ENCODE measurements at regions not wholly inside any gene's neighbourhood (a gene's known extent, or its start where the extent isn't known, plus 50 kb on each side); places are given as distances from the start of the nearest gene placed in this dataset.
"Not testable (repeated sequence)": the region's sequence is repeated elsewhere in the genome, so short reads cannot be mapped to it uniquely, and the experiment has no call there.

DNA sequence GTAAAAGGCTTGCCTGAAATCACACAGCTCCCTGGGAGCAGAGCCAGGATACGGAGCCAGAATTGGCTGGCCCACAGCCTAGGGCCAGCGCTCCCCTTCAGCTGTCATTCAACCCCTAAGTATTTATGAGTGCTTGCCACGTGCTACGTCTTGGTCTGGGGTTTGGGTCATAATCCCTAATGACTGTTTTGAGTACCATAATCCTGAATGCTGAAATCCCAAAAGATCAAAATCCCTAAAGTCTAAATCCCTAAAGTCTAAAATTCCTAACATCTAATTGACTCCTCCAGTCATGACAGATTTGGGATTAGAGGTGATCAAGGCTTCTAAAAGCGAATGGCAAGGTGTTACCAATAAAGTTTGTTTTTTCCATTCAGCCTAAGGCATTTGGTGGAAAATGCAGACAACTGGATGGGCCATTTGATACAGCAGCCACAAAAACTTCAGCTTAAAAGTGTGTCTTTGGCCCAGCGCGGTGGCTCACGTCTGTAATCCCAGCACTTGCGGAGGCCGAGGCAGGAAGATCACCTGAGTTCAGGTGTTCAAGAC is 59.8 kb upstream of the PRR5 start:
- Histone ChIP-seq H3K4me3 (no peak overlapping the region), H3K9me3 (replicated peaks in 1 of 3) (no peaks in the 10 kb centered on the region), H3K27ac (no peak overlapping the region), H3K4me1 (replicated peaks in 1 of 2) (peaks cover 0 to 25% of the 10 kb centered on the region in 2 donors), H3K27me3 (peaks cover 7% of the 10 kb centered on the region), H3K36me3 (replicated peaks in 1 of 2) (no peaks in the 10 kb centered on the region)
- TF ChIP-seq, protein P1, sequence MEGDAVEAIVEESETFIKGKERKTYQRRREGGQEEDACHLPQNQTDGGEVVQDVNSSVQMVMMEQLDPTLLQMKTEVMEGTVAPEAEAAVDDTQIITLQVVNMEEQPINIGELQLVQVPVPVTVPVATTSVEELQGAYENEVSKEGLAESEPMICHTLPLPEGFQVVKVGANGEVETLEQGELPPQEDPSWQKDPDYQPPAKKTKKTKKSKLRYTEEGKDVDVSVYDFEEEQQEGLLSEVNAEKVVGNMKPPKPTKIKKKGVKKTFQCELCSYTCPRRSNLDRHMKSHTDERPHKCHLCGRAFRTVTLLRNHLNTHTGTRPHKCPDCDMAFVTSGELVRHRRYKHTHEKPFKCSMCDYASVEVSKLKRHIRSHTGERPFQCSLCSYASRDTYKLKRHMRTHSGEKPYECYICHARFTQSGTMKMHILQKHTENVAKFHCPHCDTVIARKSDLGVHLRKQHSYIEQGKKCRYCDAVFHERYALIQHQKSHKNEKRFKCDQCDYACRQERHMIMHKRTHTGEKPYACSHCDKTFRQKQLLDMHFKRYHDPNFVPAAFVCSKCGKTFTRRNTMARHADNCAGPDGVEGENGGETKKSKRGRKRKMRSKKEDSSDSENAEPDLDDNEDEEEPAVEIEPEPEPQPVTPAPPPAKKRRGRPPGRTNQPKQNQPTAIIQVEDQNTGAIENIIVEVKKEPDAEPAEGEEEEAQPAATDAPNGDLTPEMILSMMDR (IDR thresholded peaks at IDR 0.05) = no peak
- TF ChIP-seq POLR2A (IDR thresholded peaks at IDR 0.05) = no peak
- WGBS, 4 donors = 73 to 82% (median 78%) methylated on average over 8 to 10 of the region's 10 CpGs
- intact Hi-C loops (cut with DNase I) = no loop called here
- no peak for DNase-seq

- DNase-seq = no peak
- H3K27me3 ChIP-seq = peaks cover 7% of the 10 kb centered on the region
- H3K9me3 ChIP-seq (replicated peaks in 1 of 3) = no peaks in the 10 kb centered on the region
- no peak for TF ChIP-seq POLR2A (IDR thresholded peaks at IDR 0.05)
- TF ChIP-seq, protein P1 (IDR thresholded peaks at IDR 0.05) = no peak
- no peaks in the 10 kb centered on the region for H3K36me3 ChIP-seq (replicated peaks in 1 of 2)
- H3K4me3 ChIP-seq = no peak overlapping the region
- H3K4me1 ChIP-seq (replicated peaks in 1 of 2) = peaks cover 0 to 25% of the 10 kb centered on the region in 2 donors
- H3K27ac ChIP-seq = peak overlapping the region in 1 of 5 donors; percentile 65
- 68 to 74% (median 72%) methylated on average over 11 to 12 of the region's 12 CpGs for WGBS, 4 donors
- intact Hi-C loops (cut with DNase I) = no loop called here
Observed at GRCh38 chr22:44640618-44641155, 61.3 kb upstream of the PRR5 start.

DNA sequence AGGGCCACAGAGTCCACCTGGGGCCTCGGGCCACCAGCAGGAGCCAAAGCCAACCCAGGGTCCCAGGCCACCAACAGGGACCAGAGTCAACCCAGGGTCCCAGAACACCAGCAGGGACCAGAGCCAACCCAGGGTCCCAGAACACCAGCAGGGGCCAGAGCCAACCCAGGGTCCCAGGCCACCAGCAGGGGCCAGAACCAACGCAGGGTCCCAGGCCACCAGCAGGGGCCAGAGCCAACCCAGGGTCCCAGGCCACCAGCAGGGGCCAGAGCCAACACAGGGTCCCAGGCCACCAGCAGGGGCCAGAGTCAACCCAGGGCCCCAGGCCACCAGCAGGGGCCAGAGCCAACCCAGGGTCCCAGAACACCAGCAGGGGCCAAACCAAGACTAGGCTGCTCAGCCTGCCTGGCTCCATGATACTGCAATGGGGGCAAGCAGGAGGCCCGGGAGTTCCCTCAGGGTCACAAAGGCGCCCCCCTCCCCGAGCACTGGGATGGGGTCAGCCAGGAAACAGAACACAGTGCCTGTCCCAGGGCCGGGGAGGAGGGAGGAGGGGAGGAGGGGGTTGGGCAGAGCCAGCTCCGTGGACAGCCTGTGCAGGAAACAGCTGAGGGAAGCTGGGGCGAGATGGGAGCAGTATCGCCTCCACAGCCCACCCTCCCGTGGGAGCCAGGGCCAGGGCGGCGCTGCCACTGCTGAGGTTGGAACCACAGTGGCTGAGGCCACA is 62.0 kb upstream of the PRR5 start:
- Histone ChIP-seq H3K27me3 (peaks cover 7% of the 10 kb centered on the region), H3K36me3 (replicated peaks in 1 of 2) (no peaks in the 10 kb centered on the region), H3K27ac (peak overlapping the region in 2 of 5 donors; percentile 64 to 65), H3K4me3 (no peak overlapping the region), H3K9me3 (replicated peaks in 1 of 3) (no peaks in the 10 kb centered on the region), H3K4me1 (replicated peaks in 1 of 2) (peaks cover 0 to 25% of the 10 kb centered on the region in 2 donors)
- peak in 3 of 7 donors; percentile 32 to 68 (median 44) for DNase-seq
- intact Hi-C loops (cut with DNase I) = no loop called here
- TF ChIP-seq POLR2A (IDR thresholded peaks at IDR 0.05) = no peak
- TF ChIP-seq, protein P1 (IDR thresholded peaks at IDR 0.05) = no peak
- 40 to 56% (median 42%) methylated on average over 7 to 12 of the region's 12 CpGs for WGBS, 4 donors

- 68 to 77% (median 70%) methylated on average over 22 to 34 of the region's 34 CpGs for WGBS, 4 donors
- TF ChIP-seq, protein P1 (IDR thresholded peaks at IDR 0.05) = no peak
- no peak for TF ChIP-seq POLR2A (IDR thresholded peaks at IDR 0.05)
- peaks cover 0 to 25% of the 10 kb centered on the region in 2 donors for H3K4me1 ChIP-seq (replicated peaks in 1 of 2)
- intact Hi-C loops (cut with DNase I) = no loop called here
- H3K9me3 ChIP-seq (replicated peaks in 1 of 3) = no peaks in the 10 kb centered on the region
- peaks cover 7% of the 10 kb centered on the region for H3K27me3 ChIP-seq
- H3K36me3 ChIP-seq (replicated peaks in 1 of 2) = no peaks in the 10 kb centered on the region
- DNase-seq = peak in 2 of 7 donors; percentile 27 to 83
- H3K27ac ChIP-seq = peak overlapping the region in 3 of 5 donors; percentile 10 to 65 (median 64)
- no peak overlapping the region for H3K4me3 ChIP-seq
Observed at GRCh38 chr22:44638971-44639760, 62.8 kb upstream of the PRR5 start.

- H3K36me3 ChIP-seq (replicated peaks in 1 of 2); H3K9me3 ChIP-seq (replicated peaks in 1 of 3); H3K27me3 ChIP-seq; DNase-seq; H3K27ac ChIP-seq; intact Hi-C loops (cut with DNase I); H3K4me3 ChIP-seq: not testable (repeated sequence)
- H3K4me1 ChIP-seq (replicated peaks in 1 of 2) = peaks cover 0 to 25% of the 10 kb centered on the region in 2 donors
- 89 to 93% (median 92%) methylated on average over 3 of the region's 3 CpGs for WGBS, 4 donors
Observed at GRCh38 chr22:44636502-44637206, 65.3 kb upstream of the PRR5 start.

DNA sequence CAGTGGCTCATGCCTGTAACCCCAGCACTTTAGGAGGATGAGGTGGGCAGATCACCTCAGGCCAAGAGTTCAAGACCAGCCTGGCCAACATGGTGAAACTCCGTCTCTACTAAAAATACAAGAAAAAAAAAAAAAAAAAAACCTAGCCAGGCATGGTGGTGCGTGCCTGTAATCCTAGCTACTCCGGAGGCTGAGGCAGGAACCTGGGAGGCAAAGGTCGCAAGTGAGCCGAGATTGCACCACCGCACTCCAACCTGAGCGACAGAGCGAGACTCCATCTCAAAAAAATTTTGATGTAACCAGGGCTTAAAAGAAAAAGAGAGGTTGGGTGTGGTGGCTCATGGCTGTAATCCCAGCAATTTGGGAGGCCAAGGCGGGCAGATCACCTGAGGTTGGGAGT is 66.4 kb upstream of the PRR5 start:
- intact Hi-C loops (cut with DNase I); H3K27me3 ChIP-seq; H3K36me3 ChIP-seq (replicated peaks in 1 of 2); DNase-seq; H3K27ac ChIP-seq; H3K9me3 ChIP-seq (replicated peaks in 1 of 3); H3K4me3 ChIP-seq: not testable (repeated sequence)
- WGBS, 4 donors = 83 to 88% (median 86%) methylated on average over 9 of the region's 9 CpGs
- peaks cover 0 to 22% of the 10 kb centered on the region in 2 donors for H3K4me1 ChIP-seq (replicated peaks in 1 of 2)
